LNCaP clone FGC (cell line): ENCODE measurements at regions not wholly inside any gene's neighbourhood (a gene's known extent, or its start where the extent isn't known, plus 50 kb on each side); places are given as distances from the start of the nearest gene placed in this dataset.
"Not testable (repeated sequence)": the region's sequence is repeated elsewhere in the genome, so short reads cannot be mapped to it uniquely, and the experiment has no call there.

Experiments used
- DNase-seq: peaks from one replicate; pipeline ENCODE4 v3.0.0-alpha.2; 2011; ENCODE audit warnings: low read depth
- H3K4me3 ChIP-seq: 2 replicates; pipeline ENCODE4 v1.5.1; 2011; ENCODE audit warnings: mild to moderate bottlenecking, low read depth, low read length, control low read depth
- CTCF ChIP-seq: IDR thresholded peaks from 2 replicates; pipeline ENCODE4 v1.5.1; 2012; ENCODE audit warnings: mild to moderate bottlenecking; ENCODE audit not compliant: control insufficient read depth, insufficient read depth; ENCODE audit errors: extremely low read depth

GRCh38 chr18:39587586-39587985 is 2022.0 kb upstream of the CELF4 start:
- TF ChIP-seq CTCF, result no peak
- no peak for DNase-seq

GRCh38 chr18:39586741-39587140 is 2021.1 kb upstream of the CELF4 start:
- no peak for DNase-seq
- no peak for TF ChIP-seq CTCF
- no peak overlapping the region for H3K4me3 ChIP-seq

More at GRCh38 chr18:39587586-39587985, 2022.0 kb upstream of the CELF4 start:
- no peak overlapping the region for H3K4me3 ChIP-seq

GRCh38 chr18:39574897-39575296 is 2009.3 kb upstream of the CELF4 start:
- no peak overlapping the region for H3K4me3 ChIP-seq
- no peak for TF ChIP-seq CTCF
- DNase-seq, result no peak

GRCh38 chr18:39571511-39571910 is 2005.9 kb upstream of the CELF4 start:
- peak; percentile 52 for TF ChIP-seq CTCF
- no peak for DNase-seq
- no peak overlapping the region for H3K4me3 ChIP-seq

- not testable (repeated sequence) for DNase-seq, H3K4me3 ChIP-seq
These were observed 2000.1 kb upstream of the CELF4 start for GRCh38 chr18:39565551-39566230.

- DNase-seq, result peak; percentile 47
- no peak for TF ChIP-seq CTCF
- H3K4me3 ChIP-seq, result no peak overlapping the region
These were observed 1999.1 kb upstream of the CELF4 start for GRCh38 chr18:39564716-39565115.

- no peak for DNase-seq
- TF ChIP-seq CTCF, result no peak
- H3K4me3 ChIP-seq, result no peak overlapping the region
These were observed 1995.5 kb upstream of the CELF4 start for GRCh38 chr18:39561126-39561525.
